ENCODE measurements at regions not wholly inside any gene's neighbourhood (a gene's known extent, or its start where the extent isn't known, plus 50 kb on each side); places are given as distances from the start of the nearest gene placed in this dataset.

DNA sequence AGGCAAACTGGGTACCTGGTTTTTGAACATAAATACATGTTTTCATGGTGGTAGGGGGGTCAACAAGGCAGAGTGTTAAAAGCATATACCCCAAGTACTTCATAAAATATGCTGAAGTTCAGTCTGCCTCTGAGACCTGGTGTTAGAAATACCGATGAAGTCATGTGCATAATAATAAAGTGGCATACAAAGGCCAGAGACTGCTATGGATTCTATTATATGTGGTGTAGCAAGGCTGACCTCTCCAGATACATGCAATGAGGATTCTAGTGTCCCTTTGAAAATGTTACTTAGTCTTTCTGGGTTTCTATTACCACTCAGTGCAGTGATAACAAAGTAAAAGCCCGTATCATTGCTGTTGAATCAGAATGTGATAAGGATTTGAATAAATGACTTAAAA is 487.5 kb upstream of the ZNF608 start:
- TF ChIP-seq NFAT5 (CRISPR knock-in tag; IDR thresholded peaks at IDR 0.05) = no peak
- no peak for TF ChIP-seq ZNF317 (CRISPR knock-in tag; IDR thresholded peaks at IDR 0.05)
- no peak for TF ChIP-seq ZNF878 (CRISPR knock-in tag; IDR thresholded peaks at IDR 0.05)
- TF ChIP-seq ZNF558 (CRISPR knock-in tag; IDR thresholded peaks at IDR 0.05; ENCODE audit: borderline replicate concordance) = no peak
- TF ChIP-seq ZNF710 (CRISPR knock-in tag; IDR thresholded peaks at IDR 0.05; ENCODE audit: borderline replicate concordance) = no peak
- no peak for TF ChIP-seq NR2F2 (IDR thresholded peaks at IDR 0.05; ENCODE audit: borderline replicate concordance, low read depth)
- no peak for TF ChIP-seq ZNF782 (CRISPR knock-in tag; IDR thresholded peaks at IDR 0.05; ENCODE audit: borderline replicate concordance)
- TF ChIP-seq PCBP1 (IDR thresholded peaks at IDR 0.05; ENCODE audit: borderline replicate concordance, low read depth, low read length) = no peak
- Histone ChIP-seq H3K4me1 (ENCODE audit: insufficient read depth, low read length) (no peaks in the 10 kb centered on the region), H3K36me3 (replicated peaks in 1 of 2; ENCODE audit: control insufficient read depth in 1 of 2, insufficient read depth in 2 of 2, low read length in 2 of 2) (no peaks in the 10 kb centered on the region), H3K9ac (ENCODE audit: insufficient read depth, low read depth, low read length) (no peak overlapping the region), H3K27me3 (ENCODE audit: control insufficient read depth in 1 of 2, insufficient read depth in 2 of 2, low read length in 2 of 2) (no peaks in the 10 kb centered on the region), H3K4me3 (replicated peaks in 1 of 3; ENCODE audit: insufficient read depth in 1 of 3, low read depth in 2 of 3, low read length in 3 of 3) (no peak overlapping the region), H2AFZ (ENCODE audit: low read length) (no peak overlapping the region), H3K79me2 (ENCODE audit: insufficient read depth, low read length) (no peaks in the 10 kb centered on the region), H4K20me1 (ENCODE audit: insufficient read depth, low read length) (no peaks in the 10 kb centered on the region), H3K9me3 (ENCODE audit: low read length) (no peaks in the 10 kb centered on the region), H3K4me2 (ENCODE audit: low read depth, low read length) (no peak overlapping the region), H3K27ac (ENCODE audit: extremely low read length, insufficient read depth, low read length) (no peak overlapping the region)
- no peak for DNase-seq (ENCODE audit: low spot score)
- no TSS peak for BruUV-seq (replicated peaks)
- in situ Hi-C loops (cut with HindIII; ENCODE audit: extremely low pct_ligation_motif_present, low pct_unique_long_range_greater_than_20kb) (no loop called here), intact Hi-C loops (cut with micrococcal nuclease; ENCODE audit: unreplicated experiment) (no loop called here)
- POLR2A ChIA-PET = no interaction called here
- ATAC-seq = no peak
- no peak for FAIRE-seq
- WGBS (ENCODE audit: low lambda C conversion rate) = 0% methylated on average over 2 of the region's 2 CpGs
- CTCF ChIA-PET (ENCODE audit: low intra/inter-chr PET ratio, low total read pairs) = no interaction called here

Measured in HepG2 (cell line).